GM12872 (cell line): ENCODE measurements at regions not wholly inside any gene's neighbourhood (a gene's known extent, or its start where the extent isn't known, plus 50 kb on each side); places are given as distances from the start of the nearest gene placed in this dataset.

Experiments used
- CTCF ChIP-seq: IDR thresholded peaks from 3 replicates; pipeline ENCODE4 v1.5.1; 2011; ENCODE audit warnings: low read depth, mild to moderate bottlenecking, low read length, moderate library complexity; ENCODE audit not compliant: insufficient read depth

- no peak for TF ChIP-seq CTCF
These were observed 403.9 kb downstream of the NDFIP2 start for GRCh38 chr13:79884890-79885289.

GRCh38 chr13:79883216-79883615 lies 402.3 kb downstream of the NDFIP2 start:
- no peak for TF ChIP-seq CTCF

- TF ChIP-seq CTCF: no peak
These were observed 399.9 kb downstream of the NDFIP2 start for GRCh38 chr13:79880818-79881217.

GRCh38 chr13:79874396-79875360 lies 393.7 kb downstream of the NDFIP2 start:
- no peak for TF ChIP-seq CTCF

GRCh38 chr13:79871594-79871993 lies 390.6 kb downstream of the NDFIP2 start:
- TF ChIP-seq CTCF: no peak

GRCh38 chr13:79870766-79871165 lies 389.8 kb downstream of the NDFIP2 start:
- TF ChIP-seq CTCF: no peak

- no peak for TF ChIP-seq CTCF
These were observed 389.2 kb downstream of the NDFIP2 start for GRCh38 chr13:79870123-79870522.
